Testis (tissue), 2 donors: ENCODE measurements at regions not wholly inside any gene's neighbourhood (a gene's known extent, or its start where the extent isn't known, plus 50 kb on each side); places are given as distances from the start of the nearest gene placed in this dataset.

Source experiments
- CTCF ChIP-seq, 3 experiments: fragments of 450-650 bp in 2 of 3; fragments of 200-600 bp in 1 of 3; sonication (generic) in 1 of 3; IDR thresholded peaks; one replicate each; pipeline ENCODE4 v1.5.1; 2016 to 2019; ENCODE audit warnings: antibody characterized with exemption in 3 of 3, mild to moderate bottlenecking in 2 of 3, moderate library complexity in 1 of 3
- POLR2A ChIP-seq: fragments of 450-650 bp; IDR thresholded peaks from one replicate; pipeline ENCODE4 v1.6.1; 2017; ENCODE audit warnings: antibody characterized with exemption, mild to moderate bottlenecking, moderate library complexity

- no peak for TF ChIP-seq CTCF (IDR thresholded peaks at IDR 0.05)
- no peak for TF ChIP-seq POLR2A
Measured at GRCh38 chr3:147222291-147222690, 184.1 kb downstream of the ZIC4 start.
